ENCODE measurements at regions not wholly inside any gene's neighbourhood (a gene's known extent, or its start where the extent isn't known, plus 50 kb on each side); places are given as distances from the start of the nearest gene placed in this dataset.

GRCh38 chr2:220962556-220962955, 609.5 kb downstream of the EPHA4 start:
- DNase-seq = no peak

GRCh38 chr2:220963076-220963475, 609.0 kb downstream of the EPHA4 start:
- no peak for DNase-seq

GRCh38 chr2:220963930-220964329, 608.2 kb downstream of the EPHA4 start:
- no peak for DNase-seq

- DNase-seq = no peak
Observed at GRCh38 chr2:220966636-220967035, 605.5 kb downstream of the EPHA4 start.

GRCh38 chr2:220969348-220969747, 602.8 kb downstream of the EPHA4 start:
- DNase-seq = no peak

- DNase-seq = no peak
Observed at GRCh38 chr2:220980966-220981675, 591.0 kb downstream of the EPHA4 start.

- DNase-seq = no peak
Observed at GRCh38 chr2:220981926-220982325, 590.2 kb downstream of the EPHA4 start.

- no peak for DNase-seq
Observed at GRCh38 chr2:220985561-220985960, 586.5 kb downstream of the EPHA4 start.

- no peak for DNase-seq
Observed at GRCh38 chr2:220987839-220988238, 584.3 kb downstream of the EPHA4 start.

GRCh38 chr2:220991972-220992371, 580.1 kb downstream of the EPHA4 start:
- DNase-seq = no peak

GRCh38 chr2:220994846-220995245, 577.3 kb downstream of the EPHA4 start:
- no peak for DNase-seq

- DNase-seq = no peak
Observed at GRCh38 chr2:220995581-220995980, 576.5 kb downstream of the EPHA4 start.

- DNase-seq = no peak
Observed at GRCh38 chr2:220998156-220998555, 573.9 kb downstream of the EPHA4 start.

- DNase-seq = no peak
Observed at GRCh38 chr2:220999356-220999755, 572.7 kb downstream of the EPHA4 start.

- no peak for DNase-seq
Observed at GRCh38 chr2:221001381-221001801, 570.7 kb downstream of the EPHA4 start.

- no peak for DNase-seq
Observed at GRCh38 chr2:221002101-221002685, 569.9 kb downstream of the EPHA4 start.

- DNase-seq = no peak
Observed at GRCh38 chr2:221005338-221005737, 566.8 kb downstream of the EPHA4 start.

- peak in 1 of 2 experiments; percentile 0 for DNase-seq
Observed at GRCh38 chr2:221006084-221006483, 566.0 kb downstream of the EPHA4 start.

GRCh38 chr2:221016551-221016950, 555.6 kb downstream of the EPHA4 start:
- no peak for DNase-seq

- no peak for DNase-seq
Observed at GRCh38 chr2:221018262-221018661, 553.8 kb downstream of the EPHA4 start.

- DNase-seq = no peak
Observed at GRCh38 chr2:221019668-221020067, 552.4 kb downstream of the EPHA4 start.

- DNase-seq = no peak
Observed at GRCh38 chr2:221022554-221022953, 549.5 kb downstream of the EPHA4 start.

GRCh38 chr2:221025398-221025797, 546.7 kb downstream of the EPHA4 start:
- no peak for DNase-seq

GRCh38 chr2:221034026-221034701, 537.9 kb downstream of the EPHA4 start:
- no peak for DNase-seq
